Transverse colon (tissue), 4 donors: ENCODE measurements at regions not wholly inside any gene's neighbourhood (a gene's known extent, or its start where the extent isn't known, plus 50 kb on each side); places are given as distances from the start of the nearest gene placed in this dataset.
"Not testable (repeated sequence)": the region's sequence is repeated elsewhere in the genome, so short reads cannot be mapped to it uniquely, and the experiment has no call there.

ENCODE experiments used
- DNase-seq: peaks from one replicate; pipeline ENCODE4 v3.0.0-alpha.2; 2019
- H3K27ac ChIP-seq, 4 donors: fragments of 200-600 bp; sonication (generic); 2 replicates each; pipeline ENCODE4 v1.5.1; 2016 to 2018; ENCODE audit warnings: inconsistent platforms in 4 of 4
- H3K27me3 ChIP-seq: fragments of 200-600 bp; sonication (generic); 2 replicates; pipeline ENCODE4 v1.5.1; 2017; ENCODE audit warnings: inconsistent platforms
- H3K36me3 ChIP-seq, 4 donors: fragments of 200-600 bp; sonication (generic); 2 replicates each; pipeline ENCODE4 v1.5.1; 2017 to 2019; ENCODE audit warnings: inconsistent platforms in 4 of 4
- H3K4me1 ChIP-seq, 4 donors: fragments of 200-600 bp; sonication (generic); 2 replicates each; pipeline ENCODE4 v1.5.1; 2017 to 2020; ENCODE audit warnings: inconsistent platforms in 4 of 4
- H3K4me3 ChIP-seq, 4 donors: fragments of 200-600 bp; sonication (generic); 1 replicate in 1 of 4; 2 replicates in 3 of 4; pipeline versions ENCODE4 v1.5.1 to v1.6.1; 2017 to 2019; ENCODE audit warnings: inconsistent platforms in 4 of 4
- H3K9me3 ChIP-seq, 2 donors: fragments of 200-600 bp; sonication (generic); 2 replicates each; pipeline ENCODE4 v1.5.1; 2017 to 2019; ENCODE audit warnings: inconsistent platforms in 2 of 2
- EP300 ChIP-seq: sonication (generic); formaldehyde crosslinking; IDR thresholded peaks from one replicate; pipeline ENCODE4 v1.6.1; 2017; ENCODE audit warnings: antibody characterized with exemption, low read depth
- POLR2A ChIP-seq: fragments of 450-650 bp; IDR thresholded peaks from one replicate; pipeline ENCODE4 v1.6.1; 2016; ENCODE audit warnings: antibody characterized with exemption, mild to moderate bottlenecking, moderate library complexity
- POLR2AphosphoS5 ChIP-seq, 3 donors: sonication (generic); formaldehyde crosslinking; IDR thresholded peaks; one replicate each; pipeline ENCODE4 v1.6.1; 2016; ENCODE audit warnings: antibody characterized with exemption in 3 of 3
- WGBS, 2 donors: methylation state at CpG; one replicate each; pipeline ENCODE4 v1.1.5; 2018; ENCODE audit warnings: low coverage in 1 of 2; 5-methylcytosine and 5-hydroxymethylcytosine counted together
- in situ Hi-C, 4 donors: fragments of 200-750 bp; cut with MboI; loops; one replicate each; pipeline versions ENCODE4 v1.15.0 to v1.15.1; 2017; ENCODE audit warnings: low sequenced_read_pairs in 3 of 4, low pct_ligation_motif_present in 1 of 4, low pct_unique_long_range_greater_than_20kb in 1 of 4
- intact Hi-C: fragments of 100-400 bp; cut with DNase I; formaldehyde crosslinking; loops from one replicate; pipeline ENCODE4 v1.15.1; 2023; ENCODE audit warnings: low total_unique reads
- TF ChIP-seq, protein P1 (sequence below), 5 experiments: fragments of 200-600 bp in 3 of 5; fragments of 450-650 bp in 2 of 5; sonication (generic) in 3 of 5; IDR thresholded peaks; 1 replicate in 2 of 5; 2 replicates in 3 of 5; pipeline ENCODE4 v1.5.1; 2016 to 2017; ENCODE audit warnings: antibody characterized with exemption in 5 of 5, inconsistent platforms in 3 of 5, mild to moderate bottlenecking in 2 of 5, moderate library complexity in 1 of 5

DNA sequence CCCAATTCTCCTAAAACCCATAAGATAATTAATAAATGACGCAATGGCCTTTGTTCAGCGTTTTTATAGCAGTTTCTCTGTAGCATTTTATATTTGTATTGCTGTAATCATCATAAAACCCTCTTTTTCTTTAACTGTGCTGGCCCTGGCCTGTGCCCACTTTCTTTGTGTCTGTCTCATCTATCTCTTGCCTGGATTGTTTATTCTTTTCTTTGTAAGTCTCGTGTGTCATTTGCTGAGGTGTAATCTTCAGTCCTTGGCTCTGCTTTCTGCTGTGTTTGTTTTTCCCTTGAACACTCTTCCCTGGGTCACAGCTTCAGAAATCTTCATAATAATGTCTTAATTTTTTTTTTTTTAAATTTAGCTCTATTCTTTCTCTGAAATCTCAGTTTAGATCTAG lies 525.8 kb upstream of the LINC00305 start:
- WGBS, 2 donors, result 31 to 35% methylated on average over 3 of the region's 3 CpGs
- in situ Hi-C loops (loop anchor here in 1 of 4 donors (25.0 kb wide), 2 partner anchors 87 to 413 kb away; no protein-coding TSS in a partner anchor), intact Hi-C loops (no loop called here)
- Histone ChIP-seq H3K4me3 (no peak overlapping the region), H3K27me3 (no peaks in the 10 kb centered on the region), H3K36me3 (no peaks in the 10 kb centered on the region), H3K27ac (no peak overlapping the region), H3K9me3 (no peaks in the 10 kb centered on the region), H3K4me1 (no peaks in the 10 kb centered on the region)
- TF ChIP-seq POLR2AphosphoS5 (IDR thresholded peaks at IDR 0.05) (no peak), POLR2A (no peak)
- no peak for DNase-seq

DNA sequence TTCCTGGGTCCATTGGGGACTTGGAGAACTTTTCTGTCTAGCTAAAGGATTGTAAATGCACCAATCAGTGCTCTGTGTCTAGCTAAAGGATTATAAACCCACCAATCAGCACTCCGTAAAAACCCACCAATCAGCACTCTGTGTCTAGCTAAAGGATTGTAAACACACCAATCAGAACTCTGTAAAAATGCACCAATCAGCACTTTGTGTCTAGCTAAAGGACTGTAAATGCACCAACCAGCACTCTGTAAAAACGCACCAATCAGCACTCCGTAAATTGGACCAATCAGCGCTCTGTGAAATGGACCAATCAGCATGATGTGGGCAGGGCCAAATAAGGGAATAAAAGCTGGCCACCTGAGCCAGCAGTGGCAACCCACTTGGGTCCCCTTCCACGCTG lies 522.4 kb upstream of the LINC00305 start:
- H3K27me3 ChIP-seq, H3K9me3 ChIP-seq, H3K27ac ChIP-seq, H3K4me3 ChIP-seq, DNase-seq, H3K36me3 ChIP-seq, H3K4me1 ChIP-seq, intact Hi-C loops: not testable (repeated sequence)
- WGBS, 2 donors, result 85% methylated on average over 5 of the region's 5 CpGs; no CpG with 5 or more reads in 1 of the 2 donors
- in situ Hi-C loops, result loop anchor here in 1 of 4 donors (25.0 kb wide), 1 partner anchor 416 kb away; no protein-coding TSS in a partner anchor

DNA sequence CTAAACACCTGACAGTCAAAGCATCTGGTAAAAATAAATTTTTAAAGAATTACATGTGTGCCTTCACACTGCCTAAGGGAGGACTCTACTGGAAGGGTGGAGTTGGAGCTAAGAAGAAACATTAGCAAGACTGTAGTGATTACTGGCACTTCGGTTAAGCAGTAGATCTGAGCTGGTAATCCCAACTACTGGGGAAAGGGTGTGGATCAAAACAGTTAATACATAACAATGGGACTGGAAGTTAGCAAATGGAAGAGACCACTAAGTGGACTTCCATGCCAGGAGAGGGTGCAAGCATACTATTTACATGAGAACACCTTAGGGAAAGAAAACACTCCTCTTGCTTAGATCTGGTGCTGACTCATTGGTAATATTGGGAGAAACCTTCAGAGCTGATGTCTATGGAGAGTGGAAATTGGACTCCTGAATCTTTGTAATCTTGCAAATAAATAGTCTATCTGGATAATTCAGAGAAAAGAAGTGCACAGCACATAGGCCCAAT lies 519.6 kb upstream of the LINC00305 start:
- intact Hi-C loops, result no loop called here
- DNase-seq, result no peak
- no peak for TF ChIP-seq EP300
- no peak for TF ChIP-seq POLR2AphosphoS5 (IDR thresholded peaks at IDR 0.05)
- TF ChIP-seq, protein P1, sequence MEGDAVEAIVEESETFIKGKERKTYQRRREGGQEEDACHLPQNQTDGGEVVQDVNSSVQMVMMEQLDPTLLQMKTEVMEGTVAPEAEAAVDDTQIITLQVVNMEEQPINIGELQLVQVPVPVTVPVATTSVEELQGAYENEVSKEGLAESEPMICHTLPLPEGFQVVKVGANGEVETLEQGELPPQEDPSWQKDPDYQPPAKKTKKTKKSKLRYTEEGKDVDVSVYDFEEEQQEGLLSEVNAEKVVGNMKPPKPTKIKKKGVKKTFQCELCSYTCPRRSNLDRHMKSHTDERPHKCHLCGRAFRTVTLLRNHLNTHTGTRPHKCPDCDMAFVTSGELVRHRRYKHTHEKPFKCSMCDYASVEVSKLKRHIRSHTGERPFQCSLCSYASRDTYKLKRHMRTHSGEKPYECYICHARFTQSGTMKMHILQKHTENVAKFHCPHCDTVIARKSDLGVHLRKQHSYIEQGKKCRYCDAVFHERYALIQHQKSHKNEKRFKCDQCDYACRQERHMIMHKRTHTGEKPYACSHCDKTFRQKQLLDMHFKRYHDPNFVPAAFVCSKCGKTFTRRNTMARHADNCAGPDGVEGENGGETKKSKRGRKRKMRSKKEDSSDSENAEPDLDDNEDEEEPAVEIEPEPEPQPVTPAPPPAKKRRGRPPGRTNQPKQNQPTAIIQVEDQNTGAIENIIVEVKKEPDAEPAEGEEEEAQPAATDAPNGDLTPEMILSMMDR (IDR thresholded peaks at IDR 0.05), result no peak
- TF ChIP-seq POLR2A, result no peak
- 64% methylated on average over 1 of the region's 1 CpG; no CpG with 5 or more reads in 1 of the 2 donors for WGBS, 2 donors
- no peaks in the 10 kb centered on the region for H3K27me3 ChIP-seq
- H3K9me3 ChIP-seq, result no peaks in the 10 kb centered on the region
- H3K4me3 ChIP-seq, result no peak overlapping the region
- H3K27ac ChIP-seq, result no peak overlapping the region
- no peaks in the 10 kb centered on the region for H3K4me1 ChIP-seq
- H3K36me3 ChIP-seq, result no peaks in the 10 kb centered on the region
- in situ Hi-C loops, result loop anchor here in 1 of 4 donors (25.0 kb wide), 1 partner anchor 419 kb away; no protein-coding TSS in a partner anchor

- Histone ChIP-seq H3K27ac (no peak overlapping the region), H3K4me3 (no peak overlapping the region), H3K27me3 (no peaks in the 10 kb centered on the region), H3K36me3 (no peaks in the 10 kb centered on the region), H3K9me3 (no peaks in the 10 kb centered on the region), H3K4me1 (no peaks in the 10 kb centered on the region)
- WGBS, 2 donors, result 83 to 89% methylated on average over 2 of the region's 2 CpGs
- TF ChIP-seq POLR2A (no peak), POLR2AphosphoS5 (IDR thresholded peaks at IDR 0.05) (no peak), EP300 (no peak)
- TF ChIP-seq, protein P1 (IDR thresholded peaks at IDR 0.05), result no peak
- DNase-seq, result no peak
- in situ Hi-C loops (loop anchor here in 1 of 4 donors (25.0 kb wide), 1 partner anchor 424 kb away; no protein-coding TSS in a partner anchor), intact Hi-C loops (no loop called here)
Observed at GRCh38 chr18:64663086-64663485, 514.2 kb upstream of the LINC00305 start.

DNA sequence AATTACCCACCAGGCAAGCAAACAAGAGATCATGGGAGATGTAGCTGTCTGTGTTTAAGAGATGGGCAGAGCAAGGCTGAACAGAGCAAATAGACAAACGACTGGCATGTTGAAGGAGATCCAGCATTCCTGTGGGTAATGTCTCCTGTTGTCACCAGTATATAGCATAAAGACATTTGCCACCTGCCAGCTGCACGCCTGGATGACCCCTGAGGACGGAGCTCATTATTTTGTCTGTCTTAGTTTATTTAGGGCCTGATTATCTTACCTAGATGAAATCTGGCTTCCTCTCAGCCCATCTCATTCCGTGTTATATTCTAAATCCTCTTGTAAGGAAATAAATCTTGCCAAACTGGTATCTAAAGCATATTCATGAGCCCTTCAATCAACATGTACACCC lies 510.3 kb upstream of the LINC00305 start:
- Histone ChIP-seq H3K27ac (no peak overlapping the region), H3K4me1 (no peaks in the 10 kb centered on the region), H3K9me3 (no peaks in the 10 kb centered on the region), H3K27me3 (no peaks in the 10 kb centered on the region), H3K36me3 (no peaks in the 10 kb centered on the region), H3K4me3 (no peak overlapping the region)
- DNase-seq, result no peak
- in situ Hi-C loops, result loop anchor here in 1 of 4 donors (25.0 kb wide), 1 partner anchor 428 kb away; no protein-coding TSS in a partner anchor
- TF ChIP-seq POLR2AphosphoS5 (IDR thresholded peaks at IDR 0.05) (no peak), EP300 (no peak), POLR2A (no peak)
- TF ChIP-seq, protein P1 (IDR thresholded peaks at IDR 0.05), result no peak
- 36% methylated on average over 4 of the region's 4 CpGs; no CpG with 5 or more reads in 1 of the 2 donors for WGBS, 2 donors
- intact Hi-C loops, result no loop called here
